Cardiac muscle cell (in vitro differentiated cells and primary cell): ENCODE measurements at regions not wholly inside any gene's neighbourhood (a gene's known extent, or its start where the extent isn't known, plus 50 kb on each side); places are given as distances from the start of the nearest gene placed in this dataset.
A peak's percentile ranks its signal among the peaks of the same experiment; 100 is the strongest.

Experiments used
- DNase-seq, 2 donors: peaks; one replicate each; pipeline versions ENCODE4 v3.0.0 to v3.0.0-alpha.2; 2010 to 2017; ENCODE audit warnings: low read depth in 1 of 2, low spot score in 1 of 2
- H3K27ac ChIP-seq: fragments of 200-600 bp; sonication (generic); 2 replicates; pipeline ENCODE4 v1.5.1; 2016
- H3K27me3 ChIP-seq: fragments of 200-600 bp; sonication (generic); 2 replicates; pipeline ENCODE4 v1.6.0; 2016; ENCODE audit warnings: control low read depth
- H3K36me3 ChIP-seq: fragments of 200-600 bp; sonication (generic); 2 replicates; pipeline ENCODE4 v1.5.1; 2016; ENCODE audit warnings: control low read depth
- H3K4me1 ChIP-seq: fragments of 200-600 bp; sonication (generic); 2 replicates; pipeline ENCODE4 v1.8.1; 2017; ENCODE audit warnings: low read depth, mild to moderate bottlenecking, mixed run types
- H3K4me3 ChIP-seq: fragments of 200-600 bp; sonication (generic); 2 replicates; pipeline ENCODE4 v1.5.1; 2016; ENCODE audit warnings: mild to moderate bottlenecking
- H3K9me3 ChIP-seq: fragments of 200-600 bp; sonication (generic); 2 replicates; pipeline ENCODE4 v1.5.1; 2017; ENCODE audit warnings: low read depth, mild to moderate bottlenecking, control low read depth
- CTCF ChIP-seq: IDR thresholded peaks from 2 replicates; pipeline ENCODE4 v1.5.1; 2012; ENCODE audit warnings: low read depth, mild to moderate bottlenecking, low read length

DNA sequence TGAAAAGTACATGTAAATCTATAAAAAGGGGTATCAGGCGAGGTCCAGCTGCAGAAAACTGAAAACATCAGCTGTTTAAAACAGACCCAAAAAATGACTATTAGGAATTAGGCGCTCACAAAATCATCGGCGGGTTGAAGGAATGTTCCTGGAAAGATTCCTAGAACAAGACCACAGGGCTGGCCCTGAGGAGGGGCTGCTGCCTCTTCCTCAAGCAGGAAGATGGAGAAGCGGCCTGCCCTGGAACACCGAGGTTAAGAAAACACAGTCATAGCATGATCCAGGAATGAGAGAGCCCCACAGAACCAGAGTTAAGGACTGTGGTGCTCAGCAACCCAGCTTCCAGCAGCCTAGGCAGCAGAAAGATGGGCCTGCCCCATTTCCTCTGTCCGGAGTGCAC lies 78.4 kb downstream of the C11orf91 start:
- no peak overlapping the region for H3K27ac ChIP-seq
- no peaks in the 10 kb centered on the region for H3K4me1 ChIP-seq
- no peaks in the 10 kb centered on the region for H3K36me3 ChIP-seq
- no peak overlapping the region for H3K4me3 ChIP-seq
- H3K27me3 ChIP-seq, result no peaks in the 10 kb centered on the region
- no peaks in the 10 kb centered on the region for H3K9me3 ChIP-seq
- peak in 1 of 2 donors; percentile 71 for DNase-seq
- TF ChIP-seq CTCF, result no peak

DNA sequence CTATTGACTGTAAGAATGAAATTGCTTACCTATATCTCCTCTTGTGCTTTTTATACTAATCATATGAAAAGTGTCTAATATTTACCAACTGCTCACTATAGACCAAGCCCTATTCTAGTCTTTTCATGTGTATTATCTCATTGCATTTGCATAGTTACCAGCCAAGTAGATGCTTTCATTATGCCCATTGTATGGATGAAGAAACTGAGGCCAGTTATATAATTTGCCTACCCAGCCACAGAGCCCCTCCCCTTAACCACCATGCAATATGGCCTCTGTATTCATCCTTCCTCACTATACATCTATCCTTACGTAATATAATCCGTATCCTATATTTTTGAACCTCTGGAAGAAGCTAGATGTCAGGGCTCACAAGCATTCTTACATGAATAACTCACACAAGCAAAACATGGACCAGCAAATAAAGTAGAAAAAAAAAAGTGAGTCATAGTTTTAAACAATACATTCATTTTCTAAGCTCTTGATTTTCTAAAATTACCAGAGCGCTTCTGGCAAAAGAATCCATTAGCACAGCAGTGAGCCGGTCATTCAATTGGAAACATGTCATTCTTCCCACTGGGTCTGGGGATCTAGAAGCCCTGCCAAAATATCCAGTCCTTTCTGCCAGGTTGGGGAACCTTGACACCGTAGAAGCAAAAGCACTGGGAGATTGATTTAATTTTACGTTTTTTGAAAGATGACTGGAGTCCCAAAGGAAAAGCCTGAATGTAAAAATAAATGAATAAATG lies 80.0 kb downstream of the C11orf91 start:
- Histone ChIP-seq H3K27me3 (no peaks in the 10 kb centered on the region), H3K36me3 (no peaks in the 10 kb centered on the region), H3K4me3 (no peak overlapping the region), H3K27ac (no peak overlapping the region), H3K4me1 (no peaks in the 10 kb centered on the region), H3K9me3 (no peaks in the 10 kb centered on the region)
- peak in 1 of 2 donors; percentile 44 for DNase-seq
- TF ChIP-seq CTCF, result no peak

GRCh38 chr11:33618956-33619355 lies 81.7 kb downstream of the C11orf91 start:
- DNase-seq, result no peak
- Histone ChIP-seq H3K4me1 (no peaks in the 10 kb centered on the region), H3K9me3 (no peaks in the 10 kb centered on the region), H3K27ac (no peak overlapping the region), H3K27me3 (no peaks in the 10 kb centered on the region), H3K36me3 (no peaks in the 10 kb centered on the region), H3K4me3 (no peak overlapping the region)
- no peak for TF ChIP-seq CTCF

- Histone ChIP-seq H3K4me1 (no peaks in the 10 kb centered on the region), H3K27me3 (no peaks in the 10 kb centered on the region), H3K27ac (no peak overlapping the region), H3K4me3 (no peak overlapping the region), H3K9me3 (no peaks in the 10 kb centered on the region), H3K36me3 (no peaks in the 10 kb centered on the region)
- no peak for DNase-seq
- TF ChIP-seq CTCF, result no peak
Measured at GRCh38 chr11:33618351-33618710, 82.3 kb downstream of the C11orf91 start.

- no peaks in the 10 kb centered on the region for H3K36me3 ChIP-seq
- no peaks in the 10 kb centered on the region for H3K27me3 ChIP-seq
- H3K9me3 ChIP-seq, result no peaks in the 10 kb centered on the region
- no peak overlapping the region for H3K4me3 ChIP-seq
- DNase-seq, result no peak
- H3K4me1 ChIP-seq, result no peaks in the 10 kb centered on the region
- TF ChIP-seq CTCF, result no peak
- H3K27ac ChIP-seq, result no peak overlapping the region
Measured at GRCh38 chr11:33617672-33618350, 82.8 kb downstream of the C11orf91 start.
